Mesothelial cell of epicardium (in vitro differentiated cells): ENCODE measurements at regions not wholly inside any gene's neighbourhood (a gene's known extent, or its start where the extent isn't known, plus 50 kb on each side); places are given as distances from the start of the nearest gene placed in this dataset.

Experiments
- DNase-seq, 2 experiments: peaks; one replicate each; pipeline ENCODE4 v3.0.0; 2021; ENCODE audit warnings: low spot score in 2 of 2; ENCODE audit not compliant: unreplicated experiment in 2 of 2
- H3K27ac Mint-ChIP-seq: 2 replicates; pipeline ENCODE4 v1.8.0; 2021; ENCODE audit warnings: mixed read lengths
- H3K27me3 Mint-ChIP-seq: 2 replicates; pipeline ENCODE4 v1.8.0; 2021; ENCODE audit warnings: low read depth, mixed read lengths
- H3K36me3 Mint-ChIP-seq: 2 replicates; pipeline ENCODE4 v1.8.0; 2021; ENCODE audit warnings: mixed read lengths
- H3K4me1 Mint-ChIP-seq: 2 replicates; pipeline ENCODE4 v1.8.0; 2021; ENCODE audit warnings: mixed read lengths
- H3K4me3 Mint-ChIP-seq: 2 replicates; pipeline ENCODE4 v1.8.0; 2021; ENCODE audit warnings: mild to moderate bottlenecking, moderate library complexity, mixed read lengths
- H3K9me3 Mint-ChIP-seq: 2 replicates; pipeline ENCODE4 v1.8.0; 2021; ENCODE audit warnings: mixed read lengths
- TF ChIP-seq, protein P1 (sequence below): fragments of 200-600 bp; sonication (generic); IDR thresholded peaks from one replicate; pipeline ENCODE4 v1.5.0; 2021; ENCODE audit warnings: antibody characterized with exemption; ENCODE audit not compliant: unreplicated experiment

DNA sequence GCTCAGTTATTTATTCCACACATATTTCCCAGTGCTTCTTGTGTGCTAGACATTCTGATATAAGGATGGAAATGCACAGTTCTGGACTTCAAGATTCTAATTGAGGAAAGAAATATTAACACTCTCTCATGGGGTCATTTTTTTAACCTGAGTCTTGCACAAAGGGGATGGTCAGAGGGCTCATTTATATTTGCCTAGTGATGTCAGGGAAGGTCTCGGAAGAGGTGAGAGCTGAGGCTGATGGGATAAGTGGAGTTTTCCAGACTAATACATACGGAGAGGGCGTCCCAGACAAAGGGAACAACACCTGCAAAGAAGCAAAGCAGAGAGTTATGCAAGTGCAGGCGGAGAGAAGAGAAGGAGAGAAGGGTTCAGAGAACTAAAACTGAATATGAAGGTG, 1304.6 kb upstream of the TENM4 start:
- no peak overlapping the region for H3K4me3 Mint-ChIP-seq
- TF ChIP-seq, protein P1, sequence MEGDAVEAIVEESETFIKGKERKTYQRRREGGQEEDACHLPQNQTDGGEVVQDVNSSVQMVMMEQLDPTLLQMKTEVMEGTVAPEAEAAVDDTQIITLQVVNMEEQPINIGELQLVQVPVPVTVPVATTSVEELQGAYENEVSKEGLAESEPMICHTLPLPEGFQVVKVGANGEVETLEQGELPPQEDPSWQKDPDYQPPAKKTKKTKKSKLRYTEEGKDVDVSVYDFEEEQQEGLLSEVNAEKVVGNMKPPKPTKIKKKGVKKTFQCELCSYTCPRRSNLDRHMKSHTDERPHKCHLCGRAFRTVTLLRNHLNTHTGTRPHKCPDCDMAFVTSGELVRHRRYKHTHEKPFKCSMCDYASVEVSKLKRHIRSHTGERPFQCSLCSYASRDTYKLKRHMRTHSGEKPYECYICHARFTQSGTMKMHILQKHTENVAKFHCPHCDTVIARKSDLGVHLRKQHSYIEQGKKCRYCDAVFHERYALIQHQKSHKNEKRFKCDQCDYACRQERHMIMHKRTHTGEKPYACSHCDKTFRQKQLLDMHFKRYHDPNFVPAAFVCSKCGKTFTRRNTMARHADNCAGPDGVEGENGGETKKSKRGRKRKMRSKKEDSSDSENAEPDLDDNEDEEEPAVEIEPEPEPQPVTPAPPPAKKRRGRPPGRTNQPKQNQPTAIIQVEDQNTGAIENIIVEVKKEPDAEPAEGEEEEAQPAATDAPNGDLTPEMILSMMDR = no peak

DNA sequence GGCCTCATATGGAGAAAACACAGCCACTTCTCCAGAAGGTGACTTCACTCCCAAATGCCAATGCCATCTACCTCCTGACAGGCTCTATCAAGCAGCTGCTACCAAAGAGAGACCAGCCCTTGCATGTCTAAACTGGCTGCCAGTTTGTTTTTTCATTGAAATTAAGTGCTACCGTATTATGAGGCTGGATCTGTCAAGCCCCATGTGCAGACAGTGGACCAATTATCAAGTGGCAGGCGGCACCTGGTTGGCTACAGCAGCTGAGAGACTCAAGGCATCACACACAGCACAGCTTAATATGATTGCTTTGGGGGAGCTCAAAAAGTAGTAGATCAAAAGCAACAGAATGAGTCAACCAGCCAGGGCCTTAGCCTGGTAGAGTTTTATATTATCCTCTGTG, 1293.0 kb upstream of the TENM4 start:
- no peaks in the 10 kb centered on the region for H3K9me3 Mint-ChIP-seq
- no peak overlapping the region for H3K27ac Mint-ChIP-seq
- TF ChIP-seq, protein P1 = no peak
- no peaks in the 10 kb centered on the region for H3K27me3 Mint-ChIP-seq
- no peaks in the 10 kb centered on the region for H3K36me3 Mint-ChIP-seq
- no peak for DNase-seq
- H3K4me3 Mint-ChIP-seq = no peak overlapping the region
- peaks cover under 1% of the 10 kb centered on the region for H3K4me1 Mint-ChIP-seq

More for the DNA sequence above, 1304.6 kb upstream of the TENM4 start:
- H3K27me3 Mint-ChIP-seq = peaks cover 3% of the 10 kb centered on the region
- H3K27ac Mint-ChIP-seq = no peak overlapping the region
- peaks cover 9% of the 10 kb centered on the region for H3K9me3 Mint-ChIP-seq
- H3K4me1 Mint-ChIP-seq = no peaks in the 10 kb centered on the region
- peaks cover 2% of the 10 kb centered on the region for H3K36me3 Mint-ChIP-seq
- no peak for DNase-seq

DNA sequence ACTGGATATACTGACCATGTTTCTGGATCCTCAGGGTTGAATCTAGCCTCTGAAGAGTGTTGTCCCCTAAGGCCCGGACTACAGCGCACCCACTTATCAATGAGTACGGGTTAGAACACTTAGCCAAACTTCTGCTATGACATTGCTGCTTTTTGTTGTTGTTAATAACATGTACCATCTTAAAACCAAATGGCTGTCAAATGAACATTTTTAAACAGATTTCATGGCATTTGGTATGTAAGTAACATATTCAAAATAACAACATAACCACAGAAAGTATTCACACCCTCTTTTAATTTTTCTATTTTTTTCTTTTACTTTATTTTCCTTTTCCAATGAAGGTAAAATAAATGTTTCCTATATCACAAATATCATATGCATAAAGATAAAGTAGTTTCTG, 1292.5 kb upstream of the TENM4 start:
- H3K4me1 Mint-ChIP-seq = peaks cover 5% of the 10 kb centered on the region
- H3K36me3 Mint-ChIP-seq = no peaks in the 10 kb centered on the region
- no peak overlapping the region for H3K27ac Mint-ChIP-seq
- DNase-seq = no peak
- TF ChIP-seq, protein P1 = no peak
- no peak overlapping the region for H3K4me3 Mint-ChIP-seq
- no peaks in the 10 kb centered on the region for H3K27me3 Mint-ChIP-seq
- no peaks in the 10 kb centered on the region for H3K9me3 Mint-ChIP-seq

DNA sequence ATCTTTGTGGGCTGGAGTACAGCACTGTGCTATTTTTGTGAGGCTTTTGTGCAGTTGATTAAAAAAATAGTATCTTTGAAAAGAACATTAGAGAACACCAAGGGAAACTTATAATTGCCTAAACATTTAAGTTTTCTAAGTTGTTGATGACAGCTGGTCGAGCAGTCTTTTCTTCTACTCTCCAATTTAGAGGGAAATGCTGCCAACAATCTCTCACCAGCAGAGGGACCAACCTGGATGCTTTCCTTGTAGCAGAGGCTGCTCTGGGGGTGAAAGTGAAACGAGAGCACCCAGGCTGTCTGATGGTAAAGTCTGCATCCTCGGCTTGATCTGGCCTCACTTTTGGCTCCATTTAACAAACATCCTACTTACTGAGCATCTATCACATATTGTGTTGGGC, 1286.5 kb upstream of the TENM4 start:
- no peaks in the 10 kb centered on the region for H3K36me3 Mint-ChIP-seq
- no peak overlapping the region for H3K4me3 Mint-ChIP-seq
- no peak for DNase-seq
- no peak overlapping the region for H3K27ac Mint-ChIP-seq
- no peaks in the 10 kb centered on the region for H3K27me3 Mint-ChIP-seq
- no peaks in the 10 kb centered on the region for H3K9me3 Mint-ChIP-seq
- TF ChIP-seq, protein P1 = no peak
- H3K4me1 Mint-ChIP-seq = peaks cover 33% of the 10 kb centered on the region

DNA sequence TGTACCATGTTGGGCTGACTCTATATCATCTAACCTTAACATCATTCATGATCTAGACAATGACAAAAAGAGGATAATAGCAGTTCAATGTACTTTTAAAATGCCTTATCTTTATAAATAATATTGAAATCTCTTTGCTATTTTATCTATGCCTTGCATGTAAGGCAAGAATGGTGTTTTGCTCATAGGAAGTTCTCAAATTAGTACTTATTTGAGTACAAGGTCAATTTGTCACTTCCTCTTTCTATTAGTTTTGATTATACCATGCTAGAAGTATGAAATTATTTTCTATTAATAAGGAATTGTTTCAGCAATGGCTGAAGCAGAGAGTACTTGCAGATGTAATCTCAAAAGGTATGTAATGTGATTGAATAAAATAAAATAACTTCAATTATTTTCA, 1285.4 kb upstream of the TENM4 start:
- Mint-ChIP-seq H3K36me3 (no peaks in the 10 kb centered on the region), H3K27me3 (no peaks in the 10 kb centered on the region), H3K27ac (no peak overlapping the region)

More for the DNA sequence above, 1285.4 kb upstream of the TENM4 start:
- peaks cover 39% of the 10 kb centered on the region for H3K4me1 Mint-ChIP-seq
- TF ChIP-seq, protein P1 = no peak
- no peak overlapping the region for H3K4me3 Mint-ChIP-seq
- no peak for DNase-seq
- H3K9me3 Mint-ChIP-seq = no peaks in the 10 kb centered on the region
